ENCODE measurements at regions not wholly inside any gene's neighbourhood (a gene's known extent, or its start where the extent isn't known, plus 50 kb on each side); places are given as distances from the start of the nearest gene placed in this dataset.

GRCh38 chr4:41427931-41428600, 109.9 kb upstream of the LIMCH1 start:
- TF ChIP-seq PPARA (CRISPR knock-in tag; IDR thresholded peaks at IDR 0.05; ENCODE audit: borderline replicate concordance) (no peak), TCF4 (CRISPR knock-in tag; IDR thresholded peaks at IDR 0.05; ENCODE audit: borderline replicate concordance) (no peak), RARB (CRISPR knock-in tag; IDR thresholded peaks at IDR 0.05) (no peak), PATZ1 (CRISPR knock-in tag; IDR thresholded peaks at IDR 0.05; ENCODE audit: borderline replicate concordance) (no peak), ZFP30 (CRISPR knock-in tag; IDR thresholded peaks at IDR 0.05) (no peak), ZNF565 (CRISPR knock-in tag; conservative IDR thresholded peaks at IDR 0.05; ENCODE audit: low read depth) (no peak), TOX (CRISPR knock-in tag; IDR thresholded peaks at IDR 0.05; ENCODE audit: borderline replicate concordance) (no peak), ZNF70 (CRISPR knock-in tag; IDR thresholded peaks at IDR 0.05) (no peak), ESRRG (CRISPR knock-in tag; IDR thresholded peaks at IDR 0.05) (no peak), CREB5 (CRISPR knock-in tag; IDR thresholded peaks at IDR 0.05; ENCODE audit: low read depth) (no peak), ZFP3 (CRISPR knock-in tag; IDR thresholded peaks at IDR 0.05) (no peak), ZC3H10 (CRISPR knock-in tag; IDR thresholded peaks at IDR 0.05) (no peak)
